Cerebellar nuclear complex (tissue), 1 donor: ENCODE measurements at regions not wholly inside any gene's neighbourhood (a gene's known extent, or its start where the extent isn't known, plus 50 kb on each side); places are given as distances from the start of the nearest gene placed in this dataset.
"Not testable (repeated sequence)": the region's sequence is repeated elsewhere in the genome, so short reads cannot be mapped to it uniquely, and the experiment has no call there.

Experiments
- DNase-seq, 2 experiments: peaks; one replicate each; lab custom pipeline; 2025; lab: John Stamatoyannopoulos, UW

DNA sequence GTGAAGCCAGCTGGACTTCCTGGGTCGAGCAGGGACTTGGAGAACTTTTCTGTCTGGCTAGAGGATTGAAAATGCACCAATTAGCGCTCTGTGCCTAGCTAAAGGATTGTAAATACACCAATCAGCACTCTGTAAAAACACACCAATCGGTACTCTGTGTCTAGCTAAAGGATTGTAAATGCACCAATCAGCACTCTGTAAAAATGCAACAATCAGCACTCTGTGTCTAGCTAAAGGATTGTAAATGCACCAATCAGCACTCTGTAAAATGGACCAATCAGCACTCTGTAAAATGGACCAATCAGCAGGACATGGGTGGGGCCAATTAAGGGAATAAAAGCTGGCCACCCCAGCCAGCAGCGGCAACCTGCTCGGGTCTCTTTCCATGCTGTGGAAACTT is 97.3 kb upstream of the GALNT15 start:
- DNase-seq: not testable (repeated sequence)

GRCh38 chr3:16077681-16078080 is 96.8 kb upstream of the GALNT15 start:
- not testable (repeated sequence) for DNase-seq

GRCh38 chr3:16079519-16079918 is 95.0 kb upstream of the GALNT15 start:
- DNase-seq: no peak

- DNase-seq: no peak
Observed at GRCh38 chr3:16081661-16082060, 92.8 kb upstream of the GALNT15 start.

DNA sequence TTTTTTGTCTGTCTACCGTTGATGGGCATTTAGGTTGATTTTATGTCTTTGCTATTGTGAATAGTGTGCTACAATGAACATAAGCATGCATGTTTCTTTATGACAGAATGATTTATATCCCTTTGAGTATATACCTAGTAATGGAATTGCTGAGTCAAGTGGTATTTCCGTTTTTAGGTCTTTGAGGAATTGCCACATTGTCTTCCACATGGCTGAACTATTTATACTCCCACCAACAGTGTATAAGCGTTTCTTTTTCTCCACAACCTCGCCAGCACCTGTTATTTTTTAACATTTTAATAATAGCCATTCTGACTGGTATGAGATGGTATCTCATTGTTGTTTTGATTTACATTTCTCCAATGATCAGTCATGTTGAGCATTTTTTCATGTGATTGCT is 89.6 kb upstream of the GALNT15 start:
- DNase-seq: no peak

- DNase-seq: no peak
Observed at GRCh38 chr3:16085410-16085809, 89.1 kb upstream of the GALNT15 start.

- DNase-seq: peak in 1 of 2 experiments; percentile 11
Observed at GRCh38 chr3:16085884-16086608, 88.4 kb upstream of the GALNT15 start.

DNA sequence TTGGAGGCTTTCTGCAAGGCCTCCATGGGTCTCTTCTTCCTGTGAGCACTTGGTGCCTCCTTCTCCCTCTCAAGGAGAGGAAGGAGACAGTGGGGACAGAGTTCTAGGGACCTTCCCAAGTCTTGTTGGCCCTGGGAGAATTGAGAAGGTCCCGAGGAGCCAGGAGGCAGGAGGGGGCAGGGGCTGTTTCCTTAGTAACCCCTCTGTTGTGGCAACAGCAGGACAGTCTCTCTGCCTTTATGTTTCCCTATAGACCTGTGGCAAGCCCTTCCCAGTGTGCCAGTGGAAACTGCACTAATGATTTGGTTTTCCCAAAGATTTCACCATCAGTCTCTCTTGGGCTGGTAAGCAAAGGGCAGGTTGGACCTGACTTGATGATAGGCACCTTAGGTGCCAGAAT is 87.8 kb upstream of the GALNT15 start:
- DNase-seq: no peak

DNA sequence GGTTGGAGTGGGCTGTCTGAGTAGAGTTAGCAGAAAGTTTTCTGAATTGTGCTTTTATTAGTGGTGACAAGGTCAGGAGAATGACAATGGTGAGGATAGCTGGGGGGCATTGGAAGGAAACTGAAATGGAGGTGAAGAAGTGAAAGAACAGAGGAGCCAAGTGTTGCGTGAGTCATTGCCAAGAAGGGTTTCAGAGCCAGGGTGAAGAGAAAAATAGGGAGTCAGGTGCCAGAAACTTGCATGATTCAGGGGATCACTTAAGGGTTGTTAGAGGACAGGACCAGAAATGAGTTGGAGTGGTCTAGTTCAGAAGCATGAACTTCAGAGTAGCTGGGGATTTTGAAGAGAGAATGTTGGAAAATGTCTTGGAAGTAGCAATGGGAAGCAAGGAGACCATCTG is 86.0 kb upstream of the GALNT15 start:
- DNase-seq: no peak

DNA sequence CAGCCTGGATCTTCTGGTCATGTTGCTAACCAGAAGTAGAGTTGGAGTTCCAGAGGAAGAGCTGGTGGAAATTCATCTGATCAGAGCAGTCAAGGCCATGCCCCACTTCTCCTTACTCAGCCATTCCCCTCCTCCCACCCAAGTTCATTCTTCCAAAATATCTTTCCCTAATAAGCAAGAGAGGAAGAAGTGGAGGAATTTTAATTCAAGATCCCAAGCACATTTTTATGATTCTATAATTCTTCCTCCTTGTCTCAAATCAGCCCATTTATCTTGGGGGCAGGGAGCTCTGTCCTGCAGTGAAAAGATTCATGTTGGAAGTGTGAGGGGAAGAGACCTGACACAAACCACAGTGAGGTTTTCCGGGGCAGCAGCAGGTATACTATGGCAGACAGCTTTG is 85.0 kb upstream of the GALNT15 start:
- no peak for DNase-seq

DNA sequence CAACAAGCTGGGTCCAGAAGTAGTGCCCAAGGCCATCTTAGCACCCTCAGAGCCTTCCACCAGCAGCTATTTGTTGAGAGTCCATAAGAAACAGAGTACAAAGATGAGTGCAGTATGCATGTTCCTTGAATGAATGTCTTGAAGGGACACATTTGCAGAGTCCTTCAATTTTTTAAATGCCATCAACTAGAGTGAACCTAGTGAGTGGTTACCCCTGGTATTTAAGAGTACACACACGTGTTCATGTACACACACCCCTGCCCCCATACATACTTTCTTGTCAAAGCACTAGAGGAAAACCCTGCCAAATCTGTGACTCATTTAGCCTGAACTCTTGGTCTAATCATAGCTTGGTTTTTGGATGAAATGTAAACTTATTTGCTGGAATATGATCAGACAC is 84.5 kb upstream of the GALNT15 start:
- no peak for DNase-seq

DNA sequence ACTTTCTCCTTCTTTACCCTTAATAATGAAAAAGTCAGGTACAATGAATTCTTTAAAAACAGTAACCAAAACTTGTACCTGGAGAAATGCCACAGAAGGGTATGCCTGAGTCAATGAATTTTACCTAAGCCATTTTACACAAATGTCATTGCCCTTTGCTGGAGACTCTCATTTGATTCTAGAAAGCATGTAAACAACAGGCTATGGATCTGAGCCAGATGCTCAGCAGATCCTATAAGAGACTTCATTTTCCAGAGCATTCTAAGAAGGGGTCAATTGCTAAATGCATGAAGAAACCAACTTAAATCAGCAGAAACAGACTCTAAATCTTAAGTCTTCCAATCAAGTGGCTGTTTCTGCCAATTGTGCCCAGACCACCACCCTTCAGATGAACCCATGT is 83.8 kb upstream of the GALNT15 start:
- no peak for DNase-seq

DNA sequence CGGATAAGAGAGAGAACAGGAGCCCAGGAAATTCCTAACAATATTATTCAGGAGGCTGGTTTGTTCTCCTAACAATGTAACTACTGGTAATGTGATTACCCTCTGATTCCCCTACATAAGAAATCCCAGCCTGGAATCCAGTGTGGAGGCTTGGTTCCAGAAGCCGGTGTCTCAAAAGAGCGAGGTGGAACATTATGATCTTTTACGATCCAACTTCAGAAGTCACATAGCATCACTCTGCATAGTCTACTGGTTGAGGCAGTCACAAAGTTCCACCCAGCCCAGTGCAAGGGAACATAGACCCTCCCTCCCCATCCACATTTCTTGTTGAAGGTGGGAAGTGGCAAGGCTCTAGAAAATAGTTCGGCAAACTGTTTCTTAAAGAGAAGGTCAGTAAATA is 81.6 kb upstream of the GALNT15 start:
- no peak for DNase-seq

DNA sequence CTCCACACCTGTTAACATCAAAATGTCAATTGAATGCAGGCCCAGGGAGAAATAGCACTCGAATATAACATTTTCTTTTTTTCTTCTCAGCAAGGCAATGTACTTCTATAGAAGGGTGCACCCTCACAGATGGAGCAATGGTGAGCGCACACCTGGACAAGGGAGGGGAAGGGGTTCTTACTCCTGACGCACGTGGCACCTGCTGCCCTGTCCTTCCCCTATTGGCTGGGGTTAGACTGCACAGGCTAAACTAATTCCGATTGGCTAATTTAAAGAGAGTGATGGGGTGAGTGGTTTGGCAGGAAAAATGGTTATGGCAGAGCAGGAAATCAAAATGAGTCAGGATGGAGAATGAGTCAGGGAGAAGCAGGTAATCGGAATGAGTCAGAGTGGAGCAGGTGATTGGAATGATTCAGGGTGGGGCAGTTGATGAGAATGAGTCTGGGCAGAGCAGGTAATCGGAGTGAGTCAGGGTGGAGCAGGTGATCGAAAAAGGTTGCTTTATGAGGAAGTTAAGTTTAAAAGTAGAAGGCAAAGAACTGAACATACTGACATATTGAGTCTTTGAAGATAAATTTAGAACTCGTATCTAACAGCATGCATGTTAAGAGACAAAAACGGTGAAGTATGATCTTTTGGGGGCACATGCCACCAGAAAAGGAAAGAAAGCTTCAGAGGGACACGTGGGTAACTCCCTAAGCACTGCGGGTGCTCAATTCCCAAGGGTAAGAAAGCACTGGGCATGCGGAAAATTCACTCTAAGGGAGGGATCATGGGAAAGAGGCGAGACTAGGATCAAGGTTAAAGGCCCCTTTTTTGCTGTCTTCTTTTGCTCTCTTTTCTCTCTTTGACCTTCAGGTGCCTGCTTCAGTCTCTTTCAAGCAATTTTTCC is 72.9 kb upstream of the GALNT15 start:
- DNase-seq: no peak

DNA sequence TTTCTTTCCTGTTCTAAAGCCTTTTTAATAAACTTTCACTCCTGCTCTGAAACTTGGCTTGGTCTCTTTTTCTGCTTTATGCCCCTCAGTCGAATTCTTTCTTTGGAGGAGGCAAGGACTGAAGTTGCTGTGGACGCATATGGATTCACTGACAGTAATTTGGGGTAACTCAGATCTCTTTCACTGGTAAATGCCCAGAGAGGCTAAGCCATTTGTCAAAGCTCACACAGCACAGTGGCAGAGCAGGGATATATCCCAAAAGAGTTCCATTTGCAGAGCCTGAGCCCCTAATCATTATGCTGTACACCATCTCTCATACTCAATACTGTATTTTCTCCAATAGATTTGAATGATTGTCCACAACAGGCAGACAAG is 72.3 kb upstream of the GALNT15 start:
- no peak for DNase-seq

DNA sequence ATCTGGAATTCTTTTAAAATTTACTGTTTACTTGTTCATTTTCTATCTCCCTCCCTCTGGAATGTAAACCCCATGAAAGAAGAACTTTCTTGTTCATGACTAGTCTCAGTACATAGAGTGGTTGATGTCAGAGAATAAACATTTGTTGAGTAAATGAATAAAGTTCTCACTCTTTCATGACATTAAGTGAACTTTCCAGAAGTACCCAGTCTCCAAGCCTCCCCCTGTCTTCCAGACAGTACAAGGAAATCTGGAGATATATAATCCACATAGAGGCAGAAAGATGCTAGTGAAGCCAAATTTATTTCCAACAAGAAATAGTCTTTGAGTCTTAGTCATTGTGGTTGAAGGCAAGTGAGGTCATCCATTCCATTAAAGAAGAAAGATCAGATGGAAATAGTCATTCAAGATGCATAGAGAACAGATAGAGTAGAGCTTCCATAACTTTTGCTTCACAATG is 71.5 kb upstream of the GALNT15 start:
- DNase-seq: no peak

DNA sequence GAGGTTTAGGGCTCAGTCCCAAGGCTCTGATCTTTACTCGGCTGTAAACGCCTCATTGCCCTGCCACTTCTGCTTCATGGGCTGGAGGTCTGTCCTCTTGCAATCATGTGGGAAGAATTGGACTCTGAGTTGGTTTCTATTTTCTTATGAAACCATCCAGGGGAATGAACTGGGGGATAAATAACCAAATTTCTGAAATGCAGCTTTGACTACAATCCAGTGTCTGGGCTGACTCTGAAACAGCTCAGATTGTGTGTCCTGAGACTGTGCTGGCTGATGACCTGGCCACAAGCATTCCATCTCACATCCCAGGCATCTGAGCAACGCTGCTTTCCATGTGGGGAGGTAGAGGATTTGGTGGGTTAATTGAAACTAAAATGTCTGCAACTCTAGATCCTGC is 71.0 kb upstream of the GALNT15 start:
- DNase-seq: no peak

DNA sequence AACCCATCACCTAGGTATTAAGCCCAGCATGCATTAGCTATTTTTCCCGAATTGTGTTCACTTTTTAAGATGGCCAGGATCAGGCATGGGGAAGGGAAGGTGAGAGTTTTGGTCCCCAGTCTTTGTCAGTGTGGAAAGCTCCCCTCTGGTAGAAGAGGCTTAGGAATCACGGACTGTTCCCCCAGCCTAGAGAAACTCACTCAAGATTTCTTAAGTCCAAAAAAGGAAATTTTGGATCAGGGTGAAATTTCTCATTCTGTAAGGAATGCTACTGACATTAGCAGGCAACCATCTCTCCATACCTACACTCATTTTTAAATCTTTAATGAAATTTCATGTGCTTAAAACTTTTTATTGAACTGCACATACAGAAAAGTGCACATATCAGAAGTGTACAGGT is 70.3 kb upstream of the GALNT15 start:
- DNase-seq: no peak

DNA sequence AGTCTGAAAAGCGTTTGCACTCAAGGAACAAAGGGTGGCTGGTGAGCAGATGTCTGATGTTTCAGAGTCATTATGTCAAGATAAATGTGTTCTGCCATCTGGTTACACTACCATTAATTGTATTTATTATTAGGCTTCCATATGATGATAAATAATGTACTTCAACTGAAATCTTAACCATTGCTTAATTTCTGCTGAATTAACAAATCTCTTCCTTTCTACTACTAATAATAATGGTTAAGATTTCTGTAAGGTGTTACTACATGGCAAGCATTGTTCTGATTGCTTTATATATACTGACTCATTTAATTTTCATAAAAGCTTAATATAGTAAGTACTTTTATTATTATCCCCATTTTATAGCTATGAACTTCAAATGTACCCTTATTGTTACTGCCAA is 68.4 kb upstream of the GALNT15 start:
- no peak for DNase-seq

DNA sequence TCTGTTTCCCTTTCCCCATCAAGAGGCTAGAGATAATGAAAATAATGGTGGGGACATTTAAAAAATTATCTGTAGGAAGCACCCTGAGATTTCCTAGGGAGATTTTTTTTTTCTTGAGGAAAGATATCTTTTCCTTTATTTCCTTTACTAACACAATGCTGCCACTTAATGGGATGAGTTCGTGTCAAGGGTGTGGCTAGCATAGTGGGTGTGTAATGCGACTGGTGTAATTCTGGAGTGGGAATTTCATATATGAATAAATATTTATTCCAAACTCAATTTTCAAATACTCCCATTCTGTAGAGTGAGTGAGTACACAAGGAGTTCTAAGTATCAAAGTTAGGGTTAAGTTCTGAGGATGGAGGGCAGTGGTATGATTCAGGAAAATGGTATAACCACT is 66.1 kb upstream of the GALNT15 start:
- DNase-seq: no peak

- DNase-seq: no peak
Observed at GRCh38 chr3:16109929-16110328, 64.6 kb upstream of the GALNT15 start.

DNA sequence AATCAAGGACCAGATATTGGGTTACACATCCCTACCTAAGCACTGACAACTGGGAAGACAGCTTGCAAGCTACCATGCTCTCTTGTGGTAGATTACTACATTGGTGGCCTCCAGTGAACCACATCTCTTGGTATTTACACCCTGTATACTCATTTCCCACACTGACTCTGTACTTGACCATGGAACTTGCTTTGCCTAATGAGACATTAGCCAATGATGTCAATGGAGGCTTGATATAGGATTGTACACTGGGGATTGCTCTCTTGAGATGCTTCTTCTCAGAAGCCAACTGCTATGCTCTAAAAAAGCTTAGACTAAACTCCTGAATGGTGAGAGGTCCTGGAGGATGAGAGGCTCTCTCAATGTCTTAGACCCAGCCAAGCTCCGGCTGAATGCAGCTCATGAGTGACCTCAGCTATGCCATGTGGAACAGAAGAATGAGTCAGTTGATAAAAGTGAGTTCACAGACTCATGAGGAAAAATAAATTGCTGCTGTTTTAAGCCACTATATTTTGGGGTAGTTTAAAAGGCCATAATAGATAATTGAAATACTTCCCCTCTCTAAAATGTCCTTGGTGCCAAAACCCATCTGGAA is 61.5 kb upstream of the GALNT15 start:
- no peak for DNase-seq

- no peak for DNase-seq
Observed at GRCh38 chr3:16113704-16114103, 60.8 kb upstream of the GALNT15 start.
